HUDEP-2 (cell line): ENCODE measurements at regions not wholly inside any gene's neighbourhood (a gene's known extent, or its start where the extent isn't known, plus 50 kb on each side); places are given as distances from the start of the nearest gene placed in this dataset.
A peak's percentile ranks its signal among the peaks of the same experiment; 100 is the strongest.

Source experiments
- DNase-seq, 76 experiments: peaks; one replicate each; lab custom pipeline; 2025; ENCODE audit not compliant: unreplicated experiment in 76 of 76; lab: John Stamatoyannopoulos, UW

DNA sequence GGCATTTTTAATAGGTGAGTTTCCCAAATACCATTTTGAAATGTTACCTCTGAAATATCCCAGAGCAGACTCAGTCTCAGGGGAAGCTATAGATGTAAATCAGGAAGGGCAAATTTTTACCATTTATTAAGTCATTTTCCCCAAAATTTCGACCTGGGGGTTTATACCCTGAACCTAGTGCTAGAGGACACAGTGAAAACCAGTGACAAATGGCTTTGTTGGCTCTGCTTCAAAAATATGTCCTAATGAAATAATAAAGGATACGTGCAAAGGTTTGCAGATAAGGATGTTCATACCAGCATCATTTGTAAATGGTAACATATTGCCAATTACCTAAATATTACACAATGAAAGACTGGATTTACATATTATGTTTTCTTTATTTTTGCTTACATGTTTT lies 546.7 kb upstream of the ADAMTS9 start:
- DNase-seq, result no peak

DNA sequence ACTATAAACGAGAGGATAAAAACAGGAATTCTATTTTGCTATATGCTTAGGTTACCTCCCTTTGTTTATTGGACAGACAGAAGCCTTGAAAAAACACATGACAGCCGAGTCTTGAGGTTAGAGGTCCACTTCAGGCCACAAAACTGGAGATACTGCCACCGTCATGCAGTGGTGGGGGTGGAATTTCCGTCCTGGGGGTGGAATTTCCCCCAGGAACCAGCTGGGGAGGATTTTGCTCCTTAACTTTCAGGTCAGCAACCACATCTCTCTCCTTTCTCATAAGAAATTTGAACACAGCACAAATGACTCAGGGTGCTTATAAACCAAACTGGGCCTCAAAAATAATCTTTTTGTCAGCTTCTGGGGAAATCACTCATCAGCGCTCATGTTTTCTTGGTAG lies 545.8 kb upstream of the ADAMTS9 start:
- DNase-seq, result no peak

DNA sequence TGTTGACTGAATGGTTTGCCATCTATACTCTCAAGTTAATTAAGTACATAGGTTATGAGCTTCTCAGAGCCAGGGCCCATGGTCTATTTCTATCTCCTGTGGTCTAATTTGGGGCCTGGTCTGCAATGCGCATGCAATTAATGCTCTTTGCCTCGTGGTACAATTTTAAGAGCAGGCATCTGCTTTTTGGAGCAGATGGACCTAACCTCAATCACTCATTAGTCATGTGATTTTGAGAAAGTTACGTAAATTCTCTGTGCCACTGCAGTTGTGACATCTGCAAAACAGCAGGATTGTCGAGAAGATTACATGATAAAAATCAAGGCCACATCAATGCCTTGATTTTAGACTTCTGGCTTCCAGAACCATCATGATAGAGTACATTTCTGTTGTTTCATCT lies 543.7 kb upstream of the ADAMTS9 start:
- no peak for DNase-seq

DNA sequence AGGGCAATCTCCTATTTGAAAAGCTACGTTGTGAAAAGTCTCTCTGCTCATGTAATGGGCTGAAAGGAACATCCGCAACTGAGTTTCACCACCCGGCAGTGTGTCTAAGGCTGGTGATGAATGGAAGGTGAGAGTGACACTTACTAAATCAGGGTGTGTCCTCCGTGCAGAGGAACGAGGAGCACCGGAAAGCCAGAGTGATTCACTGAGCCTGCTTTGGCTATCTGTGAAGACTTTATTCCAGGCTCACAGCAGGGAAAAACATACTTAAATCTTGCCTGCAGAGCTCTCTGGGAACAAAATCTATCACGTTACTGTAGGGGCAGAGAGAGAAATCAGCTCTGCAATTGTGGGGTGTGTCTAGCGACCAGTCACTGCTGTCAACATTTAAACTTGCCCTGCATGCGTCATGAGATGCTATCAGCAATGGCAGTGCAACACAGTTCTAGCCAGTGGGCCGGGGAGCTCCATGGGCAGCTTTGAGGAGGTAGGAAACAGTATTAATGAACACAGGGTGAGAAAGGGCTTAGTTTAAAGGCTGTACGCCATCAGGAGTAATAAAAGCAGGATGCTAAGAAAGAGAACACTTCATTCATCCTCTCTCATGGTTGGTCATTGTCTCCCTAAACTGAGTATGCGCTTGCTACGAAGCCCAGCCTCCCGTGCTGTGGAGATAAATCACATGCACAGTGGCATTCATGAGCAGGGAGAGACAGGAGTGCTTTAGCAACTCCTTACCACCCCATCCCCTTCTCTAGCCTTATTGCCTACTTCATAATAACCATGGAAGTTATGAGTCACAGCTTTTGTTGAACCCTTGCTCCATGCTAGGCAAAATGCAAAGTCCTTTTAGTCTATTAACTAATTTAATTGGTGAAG lies 542.7 kb upstream of the ADAMTS9 start:
- DNase-seq, result no peak

DNA sequence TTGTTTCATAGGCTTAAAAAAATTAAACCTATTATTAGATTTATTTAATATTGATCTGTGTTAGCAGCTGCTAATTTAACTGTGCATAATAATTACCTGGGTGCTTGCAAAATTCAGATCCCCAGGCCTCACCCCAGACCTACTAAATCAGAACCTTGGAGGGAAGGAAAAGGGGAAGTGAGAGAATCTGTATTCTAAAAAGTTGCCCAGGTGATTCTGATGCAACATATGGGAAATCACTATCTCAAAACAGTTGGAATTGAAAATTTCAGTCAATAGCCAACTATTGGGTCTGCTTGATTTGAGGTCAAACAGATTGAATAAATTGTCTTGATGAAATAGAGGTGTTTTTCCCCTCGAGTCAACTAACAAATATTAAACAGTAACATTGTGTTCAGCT lies 538.5 kb upstream of the ADAMTS9 start:
- no peak for DNase-seq

DNA sequence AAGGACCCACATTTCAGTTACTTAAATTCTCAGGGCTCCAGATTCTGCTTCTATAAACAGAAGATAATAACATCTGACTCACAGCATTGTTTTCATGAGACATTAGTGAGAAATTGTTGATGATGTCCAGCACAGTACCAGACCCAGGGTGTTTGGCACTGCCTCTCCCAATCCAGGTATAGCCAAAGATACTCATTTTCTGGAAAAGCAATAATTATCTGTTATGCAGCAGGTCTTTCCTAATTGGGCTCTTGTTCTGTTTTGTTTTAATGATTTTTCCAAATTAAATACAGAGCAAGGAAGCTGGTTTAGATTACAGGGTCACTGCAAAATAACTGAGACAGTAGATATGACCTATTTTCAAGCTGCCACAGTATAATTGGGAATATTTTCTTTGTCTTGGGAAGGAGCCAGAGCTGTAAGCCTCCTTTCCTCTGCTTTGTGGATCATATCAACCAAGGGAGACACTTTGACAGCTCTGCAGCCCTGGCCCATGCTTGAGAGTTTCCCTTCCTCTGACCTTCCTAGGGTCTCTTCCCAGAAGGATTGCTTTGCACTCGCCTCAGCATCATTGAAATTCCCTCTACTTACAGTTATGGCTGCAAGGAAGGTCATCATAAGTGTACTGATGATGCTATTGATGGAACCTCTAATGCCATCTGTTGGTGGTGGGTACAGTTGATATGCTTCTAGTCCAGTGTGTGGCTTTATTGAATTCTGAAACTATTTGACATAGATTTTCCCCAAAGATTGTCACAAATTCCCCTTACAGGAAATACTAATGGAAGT lies 522.4 kb upstream of the ADAMTS9 start:
- no peak for DNase-seq

DNA sequence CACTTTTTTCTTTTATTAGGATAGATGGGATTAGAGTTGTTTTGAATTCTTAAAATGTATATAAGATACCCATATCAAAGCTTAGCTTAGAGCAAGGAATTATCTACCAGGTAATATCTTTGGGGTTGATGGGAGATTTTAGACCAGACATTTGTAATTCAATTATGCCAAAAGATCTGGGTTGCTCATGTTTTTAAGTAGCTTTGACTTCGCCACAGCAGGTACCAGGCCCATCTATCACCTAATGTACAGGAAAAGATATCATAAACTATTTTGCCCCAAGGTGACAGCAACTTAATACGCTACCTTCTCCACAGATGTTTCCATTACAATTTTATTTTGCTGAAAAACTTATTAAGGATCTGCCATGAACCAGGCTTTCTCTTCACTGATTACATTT lies 514.6 kb upstream of the ADAMTS9 start:
- DNase-seq, result no peak

DNA sequence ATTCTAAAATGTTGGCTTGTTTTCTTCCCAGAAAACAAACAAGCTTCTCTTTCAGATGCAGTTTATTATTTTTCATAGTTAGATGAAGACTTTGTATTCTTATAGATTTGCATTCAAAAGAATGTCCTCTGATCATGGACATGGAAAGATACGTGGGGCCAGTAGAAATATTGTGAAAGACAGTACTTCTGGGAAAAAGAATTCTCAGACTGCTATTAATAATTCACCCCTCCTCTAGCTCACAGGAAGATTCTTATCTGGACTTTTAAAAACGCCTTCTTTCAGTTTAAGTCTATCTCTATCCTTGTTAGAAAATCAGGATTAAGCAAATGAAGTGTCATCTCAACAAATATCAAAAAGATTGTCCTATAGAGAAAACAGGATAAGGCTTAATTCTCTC lies 514.1 kb upstream of the ADAMTS9 start:
- DNase-seq, result no peak

DNA sequence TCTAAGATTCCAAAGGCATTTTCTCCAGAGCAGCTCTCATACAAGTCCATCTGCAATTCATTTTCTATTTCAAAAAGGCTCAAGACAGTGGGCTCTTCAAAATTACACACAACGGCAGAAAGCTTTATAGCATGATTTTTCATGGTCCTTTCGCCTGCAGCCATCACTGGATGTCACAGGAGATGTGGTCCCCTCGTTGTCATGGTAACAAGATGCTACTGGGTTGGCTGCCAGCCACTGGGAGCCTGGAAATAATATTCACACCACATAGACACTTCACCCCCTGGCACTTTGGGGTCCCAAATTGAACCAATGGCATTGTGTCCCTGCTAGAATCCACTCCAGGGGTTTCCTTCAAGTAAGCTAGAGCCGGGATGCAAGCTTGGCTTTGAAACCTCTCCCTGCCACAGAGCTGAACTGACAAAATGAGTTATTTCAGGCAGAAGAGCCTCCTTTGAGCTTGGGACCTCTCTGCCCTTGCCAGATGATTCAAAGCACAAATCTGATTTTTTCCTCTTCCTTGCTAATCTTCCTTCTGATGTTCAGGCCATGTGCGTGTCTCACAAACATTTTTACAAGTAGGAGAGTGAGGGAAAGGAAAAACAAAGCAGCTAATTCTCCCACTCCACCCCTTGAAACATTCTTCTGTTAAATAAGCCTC lies 512.6 kb upstream of the ADAMTS9 start:
- no peak for DNase-seq

DNA sequence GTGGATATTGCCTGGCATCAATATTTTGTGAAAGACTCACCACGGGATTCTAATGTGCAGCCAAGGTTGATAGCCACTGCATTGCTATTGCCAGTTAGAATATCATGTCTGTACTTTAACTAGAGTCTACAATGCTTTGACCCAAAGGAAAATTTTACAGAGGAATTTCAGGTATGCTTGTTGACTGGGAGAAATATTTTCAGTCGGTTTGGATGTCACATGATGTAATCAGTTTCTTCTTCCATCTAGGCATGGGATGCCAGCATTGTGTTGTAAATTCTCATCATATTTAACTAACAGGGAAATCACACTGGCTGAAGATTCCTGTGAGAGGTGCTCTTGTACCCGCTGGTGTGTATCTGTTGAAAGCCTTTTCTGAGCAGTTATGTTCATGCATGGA lies 508.9 kb upstream of the ADAMTS9 start:
- no peak for DNase-seq

DNA sequence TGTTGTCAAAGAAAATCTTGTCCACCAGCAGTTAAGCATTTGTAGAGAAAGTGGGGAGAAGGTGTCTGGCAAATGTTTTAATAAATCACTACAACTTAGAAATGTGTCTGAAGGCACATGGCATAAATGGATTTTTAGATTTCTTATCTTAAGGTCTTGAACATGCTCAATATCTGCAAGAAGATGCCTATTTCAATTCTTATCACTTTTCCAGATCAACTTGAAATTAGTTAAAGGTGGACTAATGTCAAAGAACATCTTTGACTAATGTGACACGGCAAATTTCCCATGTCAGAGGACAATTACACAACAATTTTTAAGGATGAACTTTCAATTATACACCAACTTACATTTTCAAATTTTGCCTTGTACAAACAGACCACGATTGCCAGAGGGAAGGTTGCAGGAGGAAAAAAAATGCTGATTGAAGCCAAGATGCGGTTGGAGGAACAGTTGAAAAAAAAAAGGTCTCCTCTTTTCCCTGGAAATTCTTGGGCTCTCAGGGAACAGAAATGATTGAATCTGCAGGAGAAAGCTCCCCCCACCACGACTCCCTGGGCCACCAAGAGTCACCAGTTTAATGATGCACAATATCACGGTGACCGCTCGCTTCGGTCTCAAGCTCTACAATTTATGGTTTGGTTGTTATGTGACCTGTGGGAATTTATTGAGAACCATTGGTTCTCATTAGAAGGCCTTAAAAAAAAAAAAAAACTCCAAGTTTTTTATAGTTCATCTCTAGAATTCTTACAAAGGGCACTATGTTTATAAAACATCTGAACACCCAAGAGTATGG lies 507.6 kb upstream of the ADAMTS9 start:
- DNase-seq, result no peak

DNA sequence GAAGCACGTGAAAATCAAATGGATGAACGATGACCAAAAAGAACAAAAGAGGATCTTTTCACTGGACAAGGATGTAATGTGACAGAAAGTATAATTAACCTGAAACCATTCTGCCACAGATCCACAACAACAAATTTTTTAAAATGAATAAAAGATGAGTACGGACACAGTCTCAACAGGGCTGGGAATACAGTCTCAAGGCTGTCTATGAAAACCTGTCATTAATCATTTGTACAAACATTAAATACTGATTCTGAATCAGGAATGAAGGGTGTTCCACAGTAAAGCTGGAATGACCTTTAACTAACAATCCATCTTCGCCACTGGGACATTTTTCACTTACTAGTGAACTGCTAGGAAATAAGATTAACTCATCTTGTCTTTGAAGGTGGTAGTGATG lies 506.9 kb upstream of the ADAMTS9 start:
- no peak for DNase-seq

DNA sequence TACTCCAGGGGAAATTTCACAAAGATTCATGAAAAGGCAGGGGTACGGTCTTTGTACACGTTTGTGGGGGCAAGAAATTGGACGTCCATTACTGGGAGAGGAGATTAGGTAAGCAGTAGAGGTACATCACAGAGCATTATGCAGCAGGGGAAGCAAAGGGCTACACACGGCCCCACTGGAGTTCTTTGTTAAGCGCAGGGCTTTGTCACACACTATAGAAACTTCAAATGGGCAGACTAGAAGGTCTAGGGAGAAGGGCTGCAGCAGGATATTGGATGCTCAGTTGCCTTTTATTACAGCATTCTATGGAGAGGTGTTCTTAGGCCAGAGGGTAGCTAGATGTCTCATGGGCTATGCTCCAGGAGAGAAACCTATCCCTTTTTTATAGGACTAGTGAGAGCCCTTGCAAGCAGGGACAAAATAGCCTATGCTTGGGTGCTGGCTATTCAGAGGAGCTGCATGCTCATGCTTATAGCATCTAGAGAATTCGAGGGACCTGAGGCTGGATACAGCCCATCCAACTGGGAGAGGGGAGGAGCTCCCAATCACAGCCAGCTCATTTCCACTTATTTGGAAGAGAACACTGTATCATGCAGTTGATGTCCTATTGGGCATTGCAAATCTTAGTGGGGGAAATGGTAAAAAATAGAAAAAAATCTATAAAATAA lies 506.4 kb upstream of the ADAMTS9 start:
- DNase-seq, result no peak

DNA sequence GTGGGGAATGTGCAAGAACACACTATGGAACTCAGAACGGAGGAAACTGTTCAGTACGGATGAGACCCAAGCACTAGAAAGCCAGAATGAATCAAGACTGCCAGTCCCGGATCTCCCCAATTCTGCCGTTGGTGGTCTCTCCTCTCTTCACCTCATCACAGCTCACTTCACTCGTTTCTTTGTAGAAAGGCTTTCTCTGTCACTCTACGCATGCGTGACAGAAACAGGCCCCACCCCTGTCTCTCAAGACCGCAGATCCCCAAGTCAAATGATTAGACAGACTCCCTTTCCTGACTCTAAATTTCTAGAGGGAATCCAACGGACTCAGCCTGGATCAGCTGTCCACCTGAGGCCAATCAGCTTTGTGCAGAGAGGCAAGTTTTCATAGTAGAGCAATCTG lies 505.7 kb upstream of the ADAMTS9 start:
- DNase-seq, result no peak

DNA sequence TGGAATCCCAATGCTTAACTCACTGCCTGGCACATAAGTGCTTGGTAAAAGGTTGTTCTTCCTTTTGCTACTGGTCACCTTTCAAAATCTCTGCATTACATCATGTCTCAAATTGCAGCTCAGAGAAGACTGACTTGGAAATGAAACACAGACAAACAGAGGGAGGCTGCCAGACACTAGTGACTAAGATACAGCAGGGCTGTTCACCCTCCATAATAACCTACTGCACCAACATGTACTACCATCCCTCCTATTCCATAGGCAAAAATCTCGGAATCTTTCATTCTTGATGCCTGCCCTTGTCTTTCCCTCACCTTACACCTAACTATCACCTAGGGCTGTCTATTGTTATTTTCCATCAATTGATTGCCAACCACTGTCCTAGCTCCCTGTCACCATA lies 502.3 kb upstream of the ADAMTS9 start:
- no peak for DNase-seq

DNA sequence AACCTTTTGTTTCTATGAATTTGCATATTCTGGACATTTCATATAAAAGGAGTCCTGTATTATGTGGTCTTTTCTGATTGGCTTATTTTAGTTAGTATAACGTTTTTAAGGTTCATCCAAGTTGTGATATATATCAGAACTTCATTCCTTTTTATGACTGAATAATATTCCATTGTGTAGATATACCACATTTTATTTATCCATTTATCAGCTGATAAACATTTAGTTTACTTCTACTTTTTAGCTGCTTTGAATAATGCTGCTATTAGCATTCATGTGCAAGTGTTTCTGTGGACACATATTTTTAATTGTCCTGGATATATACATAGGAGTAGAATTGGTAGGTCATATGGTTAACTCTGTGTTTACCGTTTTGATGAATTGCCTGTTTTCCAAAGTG lies 498.5 kb upstream of the ADAMTS9 start:
- no peak for DNase-seq

DNA sequence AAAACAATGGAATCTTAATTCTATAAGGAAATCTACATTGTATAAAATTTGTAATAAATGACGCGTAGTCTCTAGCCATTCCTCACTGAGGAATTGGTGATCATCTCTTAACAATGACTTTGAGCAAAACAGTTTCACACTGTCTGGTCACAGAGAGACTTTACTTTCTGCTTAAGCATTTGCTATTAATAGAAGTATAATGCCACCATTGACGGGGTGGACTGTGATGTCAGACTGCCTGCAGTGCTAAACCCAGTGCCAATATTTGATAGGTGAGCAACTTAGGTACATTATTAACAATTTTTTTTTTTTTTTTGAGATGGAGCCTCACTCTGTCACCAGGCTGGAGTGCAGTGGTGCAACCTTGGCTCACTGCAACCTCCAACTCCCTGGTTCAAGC lies 494.9 kb upstream of the ADAMTS9 start:
- DNase-seq, result no peak

DNA sequence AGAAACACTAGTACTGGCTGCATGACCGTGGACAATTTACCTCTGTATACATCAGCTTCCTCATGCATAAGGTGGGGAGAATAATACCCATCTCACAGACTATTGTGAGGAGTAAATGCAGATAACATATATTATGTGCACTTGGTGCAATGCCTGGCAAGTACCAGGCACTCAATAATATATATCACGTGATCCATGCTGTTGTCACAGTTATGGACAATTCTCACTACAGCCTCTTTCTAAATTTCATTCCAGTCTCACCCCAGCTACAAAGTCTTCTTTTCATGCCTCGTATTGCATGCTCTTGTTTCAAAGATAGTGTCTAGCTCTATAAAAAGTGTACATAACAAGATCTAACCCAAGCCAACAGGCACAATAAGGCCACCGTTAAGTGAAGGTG lies 494.3 kb upstream of the ADAMTS9 start:
- no peak for DNase-seq

DNA sequence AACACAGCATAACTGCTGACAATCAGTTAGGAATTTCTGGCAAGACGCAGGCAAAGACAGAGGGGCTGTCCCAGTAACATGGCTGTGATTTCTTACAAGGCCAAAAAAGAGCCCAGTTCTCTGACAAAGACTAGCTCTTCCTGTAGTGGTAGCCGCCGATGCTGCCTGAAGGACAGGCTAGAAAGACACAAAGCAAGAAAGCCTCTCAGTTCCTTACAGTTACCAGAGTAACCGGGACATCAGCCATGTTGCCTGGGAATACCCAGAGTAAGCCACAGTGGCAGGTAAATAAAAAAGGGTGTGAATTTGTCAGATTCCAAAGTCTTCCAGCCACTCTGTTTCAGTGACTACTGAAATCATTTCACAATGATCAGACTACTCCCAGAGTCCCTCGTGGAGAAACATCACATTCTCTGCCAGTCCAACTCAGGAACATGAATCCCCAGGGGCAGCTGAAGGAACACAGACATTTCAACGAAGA lies 493.6 kb upstream of the ADAMTS9 start:
- no peak for DNase-seq

DNA sequence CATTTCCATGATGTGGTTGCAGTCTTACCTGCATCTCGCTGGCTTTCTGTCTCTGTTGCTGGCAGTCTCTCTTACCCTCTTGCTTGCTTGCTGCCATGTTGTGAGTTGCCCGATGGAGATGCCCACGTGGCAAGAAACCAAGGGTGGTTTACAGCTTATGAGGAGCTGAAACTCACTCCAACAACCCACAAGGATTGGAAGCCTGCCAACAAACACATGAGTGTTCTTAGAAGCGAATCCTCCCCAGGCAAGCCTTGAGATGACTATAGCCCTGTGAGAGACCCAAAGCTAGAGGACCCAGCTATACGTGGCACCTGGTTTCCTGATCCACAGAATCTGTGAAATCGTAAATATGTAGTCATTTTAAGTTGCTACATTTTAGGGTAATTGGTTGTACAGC lies 490.9 kb upstream of the ADAMTS9 start:
- peak in 4 of 76 experiments; percentile 2 to 10 (median 4) for DNase-seq
